ENCODE measurements at regions not wholly inside any gene's neighbourhood (a gene's known extent, or its start where the extent isn't known, plus 50 kb on each side); places are given as distances from the start of the nearest gene placed in this dataset.

DNA sequence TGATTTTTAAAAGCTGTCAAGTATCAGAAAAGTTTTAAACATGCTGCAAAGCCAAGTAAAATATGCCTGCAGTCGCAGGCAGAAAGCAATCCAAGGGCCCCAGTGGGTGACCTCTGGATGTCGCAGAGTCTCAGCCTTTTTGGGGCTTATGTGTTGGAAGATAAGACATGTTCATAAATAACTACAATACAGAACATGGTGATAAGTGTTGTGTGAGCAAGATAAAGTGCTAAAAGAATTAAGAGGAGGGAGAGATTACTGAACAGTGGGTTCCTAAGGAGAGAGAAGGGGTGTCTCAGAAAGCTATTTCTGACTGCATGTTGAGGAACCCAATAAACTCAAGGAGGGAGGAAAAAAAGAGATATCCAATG lies 78.9 kb upstream of the ADRB2 start:
- Histone ChIP-seq H2AFZ (ENCODE audit: insufficient read depth, low read depth, low read length, poor library complexity, severe bottlenecking) (no peak overlapping the region), H3K4me2 (replicated peaks; ENCODE audit: extremely low read depth, low read length, poor library complexity, severe bottlenecking) (peak overlapping the region; percentile 43), H3K27ac (ENCODE audit: low read depth in 1 of 2, low read length in 2 of 2) (peak overlapping the region; percentile 40 to 82), H4K20me1 (ENCODE audit: insufficient read depth, low read length) (no peaks in the 10 kb centered on the region), H3K4me3 (replicated peaks in 1 of 3; ENCODE audit: low read depth in 2 of 3, low read length in 3 of 3) (peak overlapping the region in 1 of 3 experiments; percentile 16), H3K36me3 (replicated peaks in 1 of 2; ENCODE audit: control insufficient read depth in 1 of 2, insufficient read depth in 2 of 2, low read length in 2 of 2) (no peaks in the 10 kb centered on the region), H3K4me1 (ENCODE audit: control insufficient read depth in 1 of 2, insufficient read depth in 2 of 2, low read length in 2 of 2) (peaks cover 48 to 57% of the 10 kb centered on the region in 2 donors), H3K9me3 (replicated peaks in 1 of 2; ENCODE audit: control insufficient read depth in 1 of 2, insufficient read depth in 1 of 2, low read length in 2 of 2) (no peaks in the 10 kb centered on the region), H3K9ac (ENCODE audit: insufficient read depth, low read length, poor library complexity, severe bottlenecking) (no peak overlapping the region), H3K79me2 (ENCODE audit: insufficient read depth, low read length) (no peaks in the 10 kb centered on the region), H3K27me3 (ENCODE audit: control insufficient read depth in 2 of 2, insufficient read depth in 2 of 2, low read length in 2 of 2) (no peaks in the 10 kb centered on the region)
- Mint-ChIP-seq H3K4me3 (no peak overlapping the region), H3K36me3 (no peaks in the 10 kb centered on the region), H3K27ac (peak overlapping the region; percentile 78 to 93 (median 91)), H3K9me3 (peaks cover 0 to 1% (median 0%) of the 10 kb centered on the region in 7 donors), H3K27me3 (ENCODE audit: low read depth in 3 of 3) (peaks cover 0 to 4% (median 2%) of the 10 kb centered on the region in 3 donors), H3K4me1 (peaks cover 56% of the 10 kb centered on the region)
- intact Hi-C loops (cut with micrococcal nuclease), result loop anchor here in 1 of 2 donors (5.0 kb wide), 1 partner anchor 60 kb away; no protein-coding TSS in a partner anchor
- no CpG with 5 or more reads among the region's 2 CpGs for WGBS (ENCODE audit: insufficient coverage)
- TF ChIP-seq CTCF (IDR thresholded peaks at IDR 0.05), result no peak
- no peak for DNase-seq

DNA sequence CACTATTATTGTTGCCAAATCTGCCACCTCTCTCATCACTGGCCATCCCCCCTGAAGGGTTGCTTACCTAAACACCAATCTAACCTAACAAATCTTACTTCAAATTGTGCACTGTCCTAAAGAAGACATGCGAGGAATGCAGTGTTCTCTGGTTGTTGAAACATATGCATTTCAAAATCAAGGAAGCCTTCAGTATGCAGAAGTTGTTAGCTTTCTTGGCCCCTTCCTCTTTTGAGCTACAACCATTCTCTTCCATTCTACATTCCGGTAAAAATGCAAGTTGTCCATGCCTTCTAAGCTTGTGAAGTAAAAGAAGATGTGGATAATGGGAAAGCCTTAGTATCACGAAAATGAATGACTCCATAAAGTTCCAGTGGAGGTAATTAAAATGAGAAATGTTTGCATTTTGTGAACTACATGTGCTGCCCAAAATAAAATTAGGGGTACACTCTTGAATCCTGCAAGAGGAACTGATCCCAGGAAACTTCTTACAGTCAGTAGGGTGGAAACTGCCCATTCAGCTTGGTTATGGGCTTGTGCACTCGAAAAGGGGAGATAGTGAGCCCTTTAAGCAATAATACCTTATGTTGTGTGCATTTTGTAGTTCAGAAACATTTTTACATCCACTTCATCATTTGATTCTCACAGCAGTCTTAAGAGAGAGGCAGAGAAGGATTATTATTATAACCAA lies 77.6 kb upstream of the ADRB2 start:
- peak overlapping the region in 1 of 2 donors; percentile 50 for H3K4me3 Mint-ChIP-seq
- peak; percentile 51 to 74 (median 68) for DNase-seq
- H3K36me3 Mint-ChIP-seq, result no peaks in the 10 kb centered on the region
- H3K36me3 ChIP-seq (replicated peaks in 1 of 2; ENCODE audit: control insufficient read depth in 1 of 2, insufficient read depth in 2 of 2, low read length in 2 of 2), result no peaks in the 10 kb centered on the region
- H3K27ac Mint-ChIP-seq, result peak overlapping the region; percentile 78 to 93 (median 88)
- no peak overlapping the region for H3K9ac ChIP-seq (ENCODE audit: insufficient read depth, low read length, poor library complexity, severe bottlenecking)
- H3K4me3 ChIP-seq (replicated peaks in 1 of 3; ENCODE audit: low read depth in 2 of 3, low read length in 3 of 3), result peak overlapping the region in 1 of 3 experiments; percentile 68
- H3K27me3 ChIP-seq (ENCODE audit: control insufficient read depth in 2 of 2, insufficient read depth in 2 of 2, low read length in 2 of 2), result no peaks in the 10 kb centered on the region
- H3K4me2 ChIP-seq (replicated peaks; ENCODE audit: extremely low read depth, low read length, poor library complexity, severe bottlenecking), result peak overlapping the region; percentile 72
- no peaks in the 10 kb centered on the region for H3K9me3 ChIP-seq (replicated peaks in 1 of 2; ENCODE audit: control insufficient read depth in 1 of 2, insufficient read depth in 1 of 2, low read length in 2 of 2)
- no peaks in the 10 kb centered on the region for H3K79me2 ChIP-seq (ENCODE audit: insufficient read depth, low read length)
- TF ChIP-seq CTCF (IDR thresholded peaks at IDR 0.05), result no peak
- peaks cover 48 to 57% of the 10 kb centered on the region in 2 donors for H3K4me1 ChIP-seq (ENCODE audit: control insufficient read depth in 1 of 2, insufficient read depth in 2 of 2, low read length in 2 of 2)
- peaks cover 0 to 7% (median 3%) of the 10 kb centered on the region in 7 donors for H3K9me3 Mint-ChIP-seq
- WGBS (ENCODE audit: insufficient coverage), result no CpG with 5 or more reads among the region's 4 CpGs
- no peaks in the 10 kb centered on the region for H4K20me1 ChIP-seq (ENCODE audit: insufficient read depth, low read length)
- H3K27me3 Mint-ChIP-seq (ENCODE audit: low read depth in 3 of 3), result peaks cover 0 to 4% (median 2%) of the 10 kb centered on the region in 3 donors
- peaks cover 56% of the 10 kb centered on the region for H3K4me1 Mint-ChIP-seq
- no peak overlapping the region for H2AFZ ChIP-seq (ENCODE audit: insufficient read depth, low read depth, low read length, poor library complexity, severe bottlenecking)
- intact Hi-C loops (cut with micrococcal nuclease), result loop anchor here in 1 of 2 donors (5.0 kb wide), 1 partner anchor 58 kb away; no protein-coding TSS in a partner anchor
- peak overlapping the region; percentile 27 to 82 for H3K27ac ChIP-seq (ENCODE audit: low read depth in 1 of 2, low read length in 2 of 2)

Measured in CD14-positive monocyte (primary cell).